Stimulated activated CD4-positive, alpha-beta T cell treated with anti-CD3 and anti-CD28 coated beads, Interleukin-2, amount 100 ng/mL, for 48 hours (primary cell): ENCODE measurements at regions not wholly inside any gene's neighbourhood (a gene's known extent, or its start where the extent isn't known, plus 50 kb on each side); places are given as distances from the start of the nearest gene placed in this dataset.
A peak's percentile ranks its signal among the peaks of the same experiment; 100 is the strongest.

Source experiments
- DNase-seq, 2 donors: peaks; one replicate each; pipeline ENCODE4 v3.0.0-alpha.2; 2020

- DNase-seq, result no peak
Measured at GRCh38 chr6:29884261-29884660, 56.6 kb downstream of the HLA-G start.

GRCh38 chr6:29886701-29887100, 55.6 kb upstream of the HLA-A start:
- no peak for DNase-seq

GRCh38 chr6:29887330-29887818, 55.0 kb upstream of the HLA-A start:
- no peak for DNase-seq

GRCh38 chr6:29887819-29888776, 54.2 kb upstream of the HLA-A start:
- DNase-seq, result peak; percentile 41 to 63
